ENCODE measurements at regions not wholly inside any gene's neighbourhood (a gene's known extent, or its start where the extent isn't known, plus 50 kb on each side); places are given as distances from the start of the nearest gene placed in this dataset.

DNA sequence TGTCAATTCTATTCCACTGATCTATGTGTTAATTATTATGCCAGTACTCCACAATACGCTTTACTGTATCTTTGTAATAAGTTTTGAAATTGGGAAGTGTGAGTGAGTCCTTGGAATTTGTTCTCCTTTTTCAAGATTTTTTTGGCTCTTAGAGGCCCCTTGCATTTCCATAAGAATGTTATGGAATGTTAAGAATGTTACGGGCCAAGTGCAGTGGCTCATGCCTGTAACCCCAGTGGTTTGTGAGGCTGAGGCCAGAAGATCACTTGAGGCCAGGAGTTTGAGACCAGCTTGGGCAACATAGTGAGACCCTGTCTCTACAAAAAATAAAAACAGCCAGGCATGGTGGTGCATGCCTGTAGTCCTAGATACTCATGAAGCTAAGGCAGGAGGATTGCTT lies 167.6 kb upstream of the CXorf66 start:
- TF ChIP-seq, protein P1, sequence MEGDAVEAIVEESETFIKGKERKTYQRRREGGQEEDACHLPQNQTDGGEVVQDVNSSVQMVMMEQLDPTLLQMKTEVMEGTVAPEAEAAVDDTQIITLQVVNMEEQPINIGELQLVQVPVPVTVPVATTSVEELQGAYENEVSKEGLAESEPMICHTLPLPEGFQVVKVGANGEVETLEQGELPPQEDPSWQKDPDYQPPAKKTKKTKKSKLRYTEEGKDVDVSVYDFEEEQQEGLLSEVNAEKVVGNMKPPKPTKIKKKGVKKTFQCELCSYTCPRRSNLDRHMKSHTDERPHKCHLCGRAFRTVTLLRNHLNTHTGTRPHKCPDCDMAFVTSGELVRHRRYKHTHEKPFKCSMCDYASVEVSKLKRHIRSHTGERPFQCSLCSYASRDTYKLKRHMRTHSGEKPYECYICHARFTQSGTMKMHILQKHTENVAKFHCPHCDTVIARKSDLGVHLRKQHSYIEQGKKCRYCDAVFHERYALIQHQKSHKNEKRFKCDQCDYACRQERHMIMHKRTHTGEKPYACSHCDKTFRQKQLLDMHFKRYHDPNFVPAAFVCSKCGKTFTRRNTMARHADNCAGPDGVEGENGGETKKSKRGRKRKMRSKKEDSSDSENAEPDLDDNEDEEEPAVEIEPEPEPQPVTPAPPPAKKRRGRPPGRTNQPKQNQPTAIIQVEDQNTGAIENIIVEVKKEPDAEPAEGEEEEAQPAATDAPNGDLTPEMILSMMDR (IDR thresholded peaks at IDR 0.05) = no peak
- TF ChIP-seq, protein P2, sequence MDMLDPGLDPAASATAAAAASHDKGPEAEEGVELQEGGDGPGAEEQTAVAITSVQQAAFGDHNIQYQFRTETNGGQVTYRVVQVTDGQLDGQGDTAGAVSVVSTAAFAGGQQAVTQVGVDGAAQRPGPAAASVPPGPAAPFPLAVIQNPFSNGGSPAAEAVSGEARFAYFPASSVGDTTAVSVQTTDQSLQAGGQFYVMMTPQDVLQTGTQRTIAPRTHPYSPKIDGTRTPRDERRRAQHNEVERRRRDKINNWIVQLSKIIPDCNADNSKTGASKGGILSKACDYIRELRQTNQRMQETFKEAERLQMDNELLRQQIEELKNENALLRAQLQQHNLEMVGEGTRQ (IDR thresholded peaks at IDR 0.05; ENCODE audit: borderline replicate concordance, low read depth, low read length) = no peak
- TF ChIP-seq CHD2 (IDR thresholded peaks at IDR 0.05; ENCODE audit: low read length, partially characterized antibody) = no peak

Measured in SK-N-SH (cell line).